ENCODE measurements at regions not wholly inside any gene's neighbourhood (a gene's known extent, or its start where the extent isn't known, plus 50 kb on each side); places are given as distances from the start of the nearest gene placed in this dataset.

DNA sequence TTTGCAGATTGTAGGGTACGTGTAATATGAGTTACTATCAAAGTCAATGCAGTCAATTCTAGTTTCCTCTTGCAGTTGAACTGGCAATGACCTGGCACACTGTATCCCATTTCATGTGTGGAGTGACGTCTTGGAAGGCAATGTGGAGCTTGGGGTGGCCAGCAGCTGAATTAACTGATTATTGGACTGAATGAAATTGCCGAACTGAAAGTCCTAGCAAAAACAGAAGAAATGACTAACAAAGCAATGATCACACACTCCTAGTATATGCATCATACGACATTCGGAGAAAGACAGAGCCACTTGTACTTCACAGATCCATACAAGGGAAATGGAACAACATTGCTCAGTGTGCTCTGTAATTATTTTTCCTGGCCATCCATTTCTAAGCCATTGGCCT is 259.1 kb upstream of the DAPK1 start:
- Histone ChIP-seq H3K4me3 (ENCODE audit: low read depth, low read length) (no peak overlapping the region), H3K36me3 (ENCODE audit: control insufficient read depth, insufficient read depth, low read length) (no peaks in the 10 kb centered on the region), H3K27me3 (ENCODE audit: control insufficient read depth, insufficient read depth, low read length) (no peaks in the 10 kb centered on the region)
- DNase-seq (ENCODE audit: low read depth) (no peak), FAIRE-seq (peak; percentile 32)
- TF ChIP-seq, protein P1, sequence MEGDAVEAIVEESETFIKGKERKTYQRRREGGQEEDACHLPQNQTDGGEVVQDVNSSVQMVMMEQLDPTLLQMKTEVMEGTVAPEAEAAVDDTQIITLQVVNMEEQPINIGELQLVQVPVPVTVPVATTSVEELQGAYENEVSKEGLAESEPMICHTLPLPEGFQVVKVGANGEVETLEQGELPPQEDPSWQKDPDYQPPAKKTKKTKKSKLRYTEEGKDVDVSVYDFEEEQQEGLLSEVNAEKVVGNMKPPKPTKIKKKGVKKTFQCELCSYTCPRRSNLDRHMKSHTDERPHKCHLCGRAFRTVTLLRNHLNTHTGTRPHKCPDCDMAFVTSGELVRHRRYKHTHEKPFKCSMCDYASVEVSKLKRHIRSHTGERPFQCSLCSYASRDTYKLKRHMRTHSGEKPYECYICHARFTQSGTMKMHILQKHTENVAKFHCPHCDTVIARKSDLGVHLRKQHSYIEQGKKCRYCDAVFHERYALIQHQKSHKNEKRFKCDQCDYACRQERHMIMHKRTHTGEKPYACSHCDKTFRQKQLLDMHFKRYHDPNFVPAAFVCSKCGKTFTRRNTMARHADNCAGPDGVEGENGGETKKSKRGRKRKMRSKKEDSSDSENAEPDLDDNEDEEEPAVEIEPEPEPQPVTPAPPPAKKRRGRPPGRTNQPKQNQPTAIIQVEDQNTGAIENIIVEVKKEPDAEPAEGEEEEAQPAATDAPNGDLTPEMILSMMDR (IDR thresholded peaks at IDR 0.05; ENCODE audit: insufficient read depth, low read length, severe bottlenecking): no peak

DNA sequence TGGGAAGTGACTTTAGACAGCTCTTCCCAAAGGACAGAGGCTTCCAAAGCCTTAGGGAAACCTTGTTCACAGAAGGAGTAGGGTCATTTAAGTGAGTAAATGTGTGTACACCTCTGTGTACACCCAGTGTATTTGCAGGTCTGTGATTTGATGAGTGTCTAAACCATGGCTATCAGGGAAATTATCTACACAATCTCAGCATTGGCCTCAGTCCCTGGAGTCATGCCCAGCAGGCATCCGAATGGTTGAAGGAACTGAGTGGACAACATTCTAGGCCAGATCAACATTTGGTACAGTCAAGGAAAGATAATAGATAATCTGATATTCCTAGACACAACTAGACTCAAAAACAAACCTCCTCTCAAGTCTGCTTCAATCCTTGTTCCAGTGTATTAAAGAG is 258.4 kb upstream of the DAPK1 start:
- no peaks in the 10 kb centered on the region for H3K27me3 ChIP-seq (ENCODE audit: control insufficient read depth, insufficient read depth, low read length)
- no peak for FAIRE-seq
- H3K36me3 ChIP-seq (ENCODE audit: control insufficient read depth, insufficient read depth, low read length): no peaks in the 10 kb centered on the region
- TF ChIP-seq, protein P1 (IDR thresholded peaks at IDR 0.05; ENCODE audit: insufficient read depth, low read length, severe bottlenecking): no peak
- DNase-seq (ENCODE audit: low read depth): no peak
- H3K4me3 ChIP-seq (ENCODE audit: low read depth, low read length): no peak overlapping the region

- Histone ChIP-seq H3K4me3 (ENCODE audit: low read depth, low read length) (no peak overlapping the region), H3K27me3 (ENCODE audit: control insufficient read depth, insufficient read depth, low read length) (no peaks in the 10 kb centered on the region), H3K36me3 (ENCODE audit: control insufficient read depth, insufficient read depth, low read length) (no peaks in the 10 kb centered on the region)
- FAIRE-seq: no peak
- no peak for DNase-seq (ENCODE audit: low read depth)
- TF ChIP-seq, protein P1 (IDR thresholded peaks at IDR 0.05; ENCODE audit: insufficient read depth, low read length, severe bottlenecking): no peak
Observed at GRCh38 chr9:87243602-87244001, 254.1 kb upstream of the DAPK1 start.

- H3K4me3 ChIP-seq (ENCODE audit: low read depth, low read length): no peak overlapping the region
- DNase-seq (ENCODE audit: low read depth) (no peak), FAIRE-seq (no peak)
- TF ChIP-seq, protein P1 (IDR thresholded peaks at IDR 0.05; ENCODE audit: insufficient read depth, low read length, severe bottlenecking): no peak
- no peaks in the 10 kb centered on the region for H3K27me3 ChIP-seq (ENCODE audit: control insufficient read depth, insufficient read depth, low read length)
- H3K36me3 ChIP-seq (ENCODE audit: control insufficient read depth, insufficient read depth, low read length): no peaks in the 10 kb centered on the region
Observed at GRCh38 chr9:87245271-87245670, 252.4 kb upstream of the DAPK1 start.

GRCh38 chr9:87247097-87247496 is 250.6 kb upstream of the DAPK1 start:
- FAIRE-seq (no peak), DNase-seq (ENCODE audit: low read depth) (no peak)
- Histone ChIP-seq H3K4me3 (ENCODE audit: low read depth, low read length) (no peak overlapping the region), H3K36me3 (ENCODE audit: control insufficient read depth, insufficient read depth, low read length) (no peaks in the 10 kb centered on the region), H3K27me3 (ENCODE audit: control insufficient read depth, insufficient read depth, low read length) (no peaks in the 10 kb centered on the region)
- TF ChIP-seq, protein P1 (IDR thresholded peaks at IDR 0.05; ENCODE audit: insufficient read depth, low read length, severe bottlenecking): no peak

DNA sequence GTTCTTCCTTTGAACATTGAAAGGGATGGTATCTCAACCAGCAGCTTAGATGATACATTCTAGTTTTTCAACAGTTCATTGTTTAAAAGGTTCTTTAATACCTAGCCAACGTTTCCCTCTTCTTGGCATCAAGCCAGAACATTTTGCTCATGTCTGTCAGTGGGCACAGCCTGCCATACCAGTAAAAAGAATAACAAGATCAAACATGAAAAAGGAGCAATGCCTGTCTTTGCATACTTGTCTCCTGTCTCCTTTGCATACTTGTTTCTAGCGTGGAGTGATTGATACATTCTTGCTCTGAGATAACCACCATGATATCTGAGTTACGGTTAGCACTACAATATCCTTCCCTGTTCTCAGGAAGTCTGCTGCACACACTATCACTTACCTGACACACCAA is 248.6 kb upstream of the DAPK1 start:
- TF ChIP-seq, protein P1 (IDR thresholded peaks at IDR 0.05; ENCODE audit: insufficient read depth, low read length, severe bottlenecking): no peak
- DNase-seq (ENCODE audit: low read depth): peak; percentile 74
- no peaks in the 10 kb centered on the region for H3K27me3 ChIP-seq (ENCODE audit: control insufficient read depth, insufficient read depth, low read length)
- no peak overlapping the region for H3K4me3 ChIP-seq (ENCODE audit: low read depth, low read length)
- FAIRE-seq: no peak
- H3K36me3 ChIP-seq (ENCODE audit: control insufficient read depth, insufficient read depth, low read length): no peaks in the 10 kb centered on the region
